Progenitor cell of endocrine pancreas (in vitro differentiated cells): ENCODE measurements at regions not wholly inside any gene's neighbourhood (a gene's known extent, or its start where the extent isn't known, plus 50 kb on each side); places are given as distances from the start of the nearest gene placed in this dataset.

Experiments
- DNase-seq: peaks from one replicate; pipeline ENCODE4 v3.0.0; 2021; ENCODE audit warnings: low spot score; ENCODE audit not compliant: unreplicated experiment
- H3K27ac Mint-ChIP-seq: 2 replicates; pipeline ENCODE4 v1.8.0; 2021; ENCODE audit warnings: mild to moderate bottlenecking, moderate library complexity, mixed read lengths
- H3K27me3 Mint-ChIP-seq: 2 replicates; pipeline ENCODE4 v1.8.0; 2021; ENCODE audit warnings: mixed read lengths
- H3K36me3 Mint-ChIP-seq: 2 replicates; pipeline ENCODE4 v1.8.0; 2022; ENCODE audit warnings: mixed read lengths; ENCODE audit not compliant: insufficient read depth
- H3K4me1 Mint-ChIP-seq: 2 replicates; pipeline ENCODE4 v1.8.0; 2021; ENCODE audit warnings: low read depth, mixed read lengths
- H3K4me3 Mint-ChIP-seq: 2 replicates; pipeline ENCODE4 v1.8.0; 2021; ENCODE audit warnings: low read depth, mild to moderate bottlenecking, moderate library complexity, mixed read lengths
- H3K9me3 Mint-ChIP-seq: 2 replicates; pipeline ENCODE4 v1.8.0; 2021; ENCODE audit warnings: low read depth, mixed read lengths
- CTCF ChIP-seq: fragments of 200-600 bp; sonication (generic); IDR thresholded peaks from one replicate; pipeline ENCODE4 v1.5.0; 2021; ENCODE audit warnings: antibody characterized with exemption, mild to moderate bottlenecking; ENCODE audit not compliant: unreplicated experiment

- Mint-ChIP-seq H3K27ac (no peak overlapping the region), H3K4me3 (no peak overlapping the region), H3K9me3 (no peaks in the 10 kb centered on the region), H3K36me3 (no peaks in the 10 kb centered on the region), H3K4me1 (no peaks in the 10 kb centered on the region), H3K27me3 (peaks cover 12% of the 10 kb centered on the region)
- DNase-seq: no peak
- no peak for TF ChIP-seq CTCF
Observed at GRCh38 chr7:32275216-32276009, 205.2 kb upstream of the PDE1C start.

- no peaks in the 10 kb centered on the region for H3K36me3 Mint-ChIP-seq
- H3K27me3 Mint-ChIP-seq: peaks cover 12% of the 10 kb centered on the region
- no peaks in the 10 kb centered on the region for H3K4me1 Mint-ChIP-seq
- H3K9me3 Mint-ChIP-seq: no peaks in the 10 kb centered on the region
- DNase-seq: no peak
- no peak for TF ChIP-seq CTCF
- H3K4me3 Mint-ChIP-seq: no peak overlapping the region
- no peak overlapping the region for H3K27ac Mint-ChIP-seq
Observed at GRCh38 chr7:32273297-32273696, 203.1 kb upstream of the PDE1C start.

- no peaks in the 10 kb centered on the region for H3K9me3 Mint-ChIP-seq
- H3K4me3 Mint-ChIP-seq: no peak overlapping the region
- peak; percentile 8 for TF ChIP-seq CTCF
- no peaks in the 10 kb centered on the region for H3K4me1 Mint-ChIP-seq
- H3K27me3 Mint-ChIP-seq: peaks cover 12% of the 10 kb centered on the region
- no peak for DNase-seq
- no peaks in the 10 kb centered on the region for H3K36me3 Mint-ChIP-seq
- no peak overlapping the region for H3K27ac Mint-ChIP-seq
Observed at GRCh38 chr7:32266932-32267475, 196.8 kb upstream of the PDE1C start.

- peaks cover 7% of the 10 kb centered on the region for H3K4me1 Mint-ChIP-seq
- H3K27me3 Mint-ChIP-seq: peaks cover 12% of the 10 kb centered on the region
- no peaks in the 10 kb centered on the region for H3K36me3 Mint-ChIP-seq
- no peak overlapping the region for H3K27ac Mint-ChIP-seq
- no peak for TF ChIP-seq CTCF
- no peaks in the 10 kb centered on the region for H3K9me3 Mint-ChIP-seq
- no peak overlapping the region for H3K4me3 Mint-ChIP-seq
- DNase-seq: no peak
Observed at GRCh38 chr7:32264702-32265284, 194.6 kb upstream of the PDE1C start.

GRCh38 chr7:32263611-32264010 is 193.4 kb upstream of the PDE1C start:
- Mint-ChIP-seq H3K27ac (no peak overlapping the region), H3K36me3 (no peaks in the 10 kb centered on the region), H3K27me3 (peaks cover 12% of the 10 kb centered on the region), H3K4me1 (peaks cover 7% of the 10 kb centered on the region), H3K4me3 (no peak overlapping the region), H3K9me3 (no peaks in the 10 kb centered on the region)
- DNase-seq: no peak
- no peak for TF ChIP-seq CTCF
